IPS DF 4.7 (cell line): ENCODE measurements at regions not wholly inside any gene's neighbourhood (a gene's known extent, or its start where the extent isn't known, plus 50 kb on each side); places are given as distances from the start of the nearest gene placed in this dataset.
"Not testable (repeated sequence)": the region's sequence is repeated elsewhere in the genome, so short reads cannot be mapped to it uniquely, and the experiment has no call there.

Source experiments
- DNase-seq: peaks from one replicate; pipeline ENCODE4 v3.0.0-alpha.2; 2013; ENCODE audit warnings: low spot score; ENCODE audit errors: extremely low read depth

DNA sequence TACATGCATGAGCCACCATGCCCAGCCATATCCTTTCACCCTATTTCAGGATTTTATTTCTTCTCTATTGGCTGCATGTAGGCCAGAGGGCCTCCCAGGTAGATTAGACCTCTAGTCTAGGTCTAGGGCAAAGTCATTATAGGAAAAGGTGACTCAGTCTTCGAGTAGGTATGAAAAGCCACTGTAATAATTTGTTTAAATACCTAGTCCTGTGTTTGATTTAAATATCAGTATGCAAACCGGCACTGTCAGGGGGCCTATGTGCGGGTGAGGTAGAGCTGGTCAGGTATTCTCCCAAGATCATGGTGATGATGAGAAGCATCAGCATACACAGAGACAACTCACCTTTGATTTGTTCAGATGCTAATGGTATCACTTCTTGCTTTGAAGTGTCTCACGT is 101.4 kb upstream of the UMPS start:
- DNase-seq: no peak

DNA sequence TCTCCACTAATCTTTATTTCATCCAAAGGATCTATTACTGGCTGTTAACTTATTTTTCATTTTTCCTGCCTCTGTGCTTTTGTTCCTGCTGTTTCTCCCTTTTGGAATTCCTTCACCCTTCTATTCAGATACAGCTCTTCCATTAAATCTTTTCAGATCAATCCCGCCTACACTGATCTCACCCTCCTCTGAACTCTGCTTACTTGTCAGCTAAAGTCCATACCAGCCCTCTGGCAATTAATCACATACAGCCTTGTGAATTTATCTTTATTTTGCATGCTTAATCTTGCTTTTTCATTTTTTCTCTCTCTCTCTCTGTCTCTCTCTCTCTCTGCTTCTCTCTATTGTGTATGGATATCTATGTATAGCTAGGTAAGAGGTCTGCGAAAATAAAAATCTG is 100.8 kb upstream of the UMPS start:
- no peak for DNase-seq

DNA sequence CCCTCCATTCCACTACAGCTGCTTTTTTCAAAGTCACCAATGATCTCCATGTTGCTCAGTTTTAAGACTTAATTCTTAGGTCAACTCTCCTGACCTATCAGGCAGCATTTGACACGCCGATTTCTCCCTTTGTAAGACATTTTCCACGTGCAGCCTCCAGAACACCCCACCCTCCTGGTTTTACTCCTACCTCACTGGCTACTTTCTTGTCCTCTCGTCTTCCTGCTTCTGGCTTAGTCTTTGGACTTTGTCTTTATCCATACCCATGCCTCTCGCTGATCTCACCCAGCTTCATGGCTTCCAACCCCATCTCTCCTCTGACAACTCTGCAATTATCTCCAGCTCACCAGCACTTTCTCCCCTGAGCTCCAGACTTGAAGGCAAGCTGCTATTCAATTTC is 99.3 kb upstream of the UMPS start:
- DNase-seq: no peak

- DNase-seq: no peak
These were observed 98.5 kb upstream of the UMPS start for GRCh38 chr3:124631727-124632126.

DNA sequence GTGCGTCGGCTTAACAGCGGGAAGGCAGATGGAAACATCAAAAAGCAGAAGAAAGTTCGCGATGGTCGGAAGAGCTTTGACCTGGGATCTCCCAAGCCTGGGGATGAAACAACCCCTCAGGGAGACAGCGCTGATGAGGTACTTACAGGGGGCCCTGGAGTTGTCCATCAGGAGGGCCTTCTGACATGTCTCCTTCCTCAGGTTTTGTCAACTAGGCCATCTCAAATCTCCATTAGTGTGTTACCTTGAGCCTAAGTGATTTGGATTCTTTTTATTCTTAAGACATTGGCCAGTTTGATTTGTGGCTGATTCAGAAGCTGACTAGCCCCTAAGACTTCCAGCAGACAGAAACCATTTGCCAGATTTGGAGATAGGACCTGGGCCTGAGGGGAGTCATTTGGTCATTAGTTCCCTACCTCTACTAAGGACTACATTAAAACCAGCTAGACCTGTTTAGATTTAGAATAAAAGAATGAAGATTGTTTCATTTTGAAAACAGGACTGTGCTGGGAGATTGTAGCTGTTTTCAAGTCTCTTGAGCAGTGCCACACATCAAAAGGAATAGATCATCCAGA is 97.6 kb upstream of the UMPS start:
- no peak for DNase-seq

- no peak for DNase-seq
These were observed 96.7 kb upstream of the UMPS start for GRCh38 chr3:124633524-124633923.

DNA sequence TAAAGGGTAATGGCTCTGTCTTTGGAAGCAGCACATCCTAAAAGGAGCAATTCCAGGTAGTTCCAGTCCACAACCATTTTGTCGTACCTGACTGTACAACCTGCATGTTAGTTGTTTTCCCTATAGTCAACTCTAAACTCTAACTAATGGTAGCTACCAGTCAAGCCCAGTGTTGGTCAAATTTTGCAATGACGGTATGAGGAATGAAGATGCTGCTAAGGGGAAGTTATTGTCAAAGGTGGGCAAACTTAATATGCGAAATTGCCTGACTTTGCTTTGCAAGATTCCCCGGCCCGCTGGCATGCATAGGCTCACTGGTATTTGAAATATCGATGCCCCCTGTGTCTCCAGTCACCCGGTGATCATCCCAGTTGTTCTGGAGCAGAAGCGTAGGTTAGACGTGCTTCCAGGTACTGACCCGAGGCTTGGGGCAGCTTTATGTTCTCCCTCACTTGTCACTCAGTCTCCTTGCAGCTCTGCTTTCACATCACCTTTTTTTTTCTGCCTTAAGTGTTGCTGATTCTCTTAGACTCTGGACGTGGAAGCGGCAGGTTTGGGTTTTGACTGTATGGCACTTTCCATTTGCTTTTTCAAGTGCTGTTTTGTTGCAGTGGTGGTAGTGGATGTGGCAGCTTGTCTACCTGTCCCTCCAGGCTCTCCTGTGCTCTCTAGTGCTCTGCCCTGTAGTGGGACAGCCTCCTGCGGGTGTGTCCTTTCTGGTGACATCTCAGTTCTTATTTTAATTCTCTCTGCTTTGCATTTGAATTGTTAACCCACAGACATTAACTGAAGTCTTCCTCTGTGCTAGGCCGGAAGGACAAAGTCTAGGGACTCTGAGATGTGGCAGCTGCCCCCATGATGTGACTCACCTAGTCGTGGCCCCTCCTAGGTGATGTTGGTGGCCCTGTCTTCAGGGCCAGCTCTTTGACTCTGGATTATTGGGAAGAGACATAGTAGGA is 95.8 kb upstream of the UMPS start:
- DNase-seq: peak; percentile 49

- no peak for DNase-seq
These were observed 95.1 kb upstream of the UMPS start for GRCh38 chr3:124635169-124635539.

GRCh38 chr3:124636101-124636862 is 94.0 kb upstream of the UMPS start:
- no peak for DNase-seq

DNA sequence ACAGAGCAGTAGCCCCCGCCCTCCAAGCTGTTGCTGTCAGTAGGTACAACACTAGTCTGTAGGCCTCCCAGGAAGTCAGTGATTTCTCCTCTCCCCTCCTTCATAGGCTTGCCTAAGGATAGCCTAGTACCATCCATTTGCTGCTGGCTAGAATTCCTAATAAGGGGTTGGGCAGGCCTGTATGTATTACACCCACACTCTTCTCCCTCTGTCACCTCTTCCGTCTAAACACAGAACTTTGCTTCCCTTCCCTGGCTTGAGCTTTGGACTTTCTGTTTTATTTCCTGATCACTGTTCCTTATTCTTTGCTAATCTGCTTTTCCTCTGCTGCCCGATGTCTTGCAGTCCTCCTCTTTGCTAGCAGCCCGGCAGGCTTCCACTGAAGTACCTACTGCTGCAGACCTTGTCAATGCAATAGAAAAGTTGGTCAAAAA is 93.4 kb upstream of the UMPS start:
- no peak for DNase-seq

- DNase-seq: no peak
These were observed 90.6 kb upstream of the UMPS start for GRCh38 chr3:124639406-124640237.

GRCh38 chr3:124640635-124641306 is 89.5 kb upstream of the UMPS start:
- DNase-seq: no peak

DNA sequence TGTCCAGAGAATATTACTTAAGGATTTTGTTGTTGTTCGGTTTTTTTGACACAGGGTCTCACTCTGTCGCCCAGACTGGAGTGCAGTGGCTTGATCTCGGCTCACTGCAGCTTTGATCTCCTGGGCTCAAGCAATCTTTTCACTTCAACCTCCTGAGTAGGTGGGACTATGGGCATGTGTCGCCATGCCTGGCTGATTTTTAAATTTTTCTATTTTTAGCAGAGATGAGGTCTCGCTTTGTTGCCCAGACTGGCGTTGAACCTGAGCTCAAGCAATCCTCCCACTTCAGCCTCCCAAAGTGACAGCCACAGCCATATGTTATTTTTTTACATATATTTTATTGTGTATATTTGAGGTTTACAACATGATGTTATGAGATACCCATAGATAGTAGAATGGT is 86.8 kb upstream of the UMPS start:
- DNase-seq: no peak

DNA sequence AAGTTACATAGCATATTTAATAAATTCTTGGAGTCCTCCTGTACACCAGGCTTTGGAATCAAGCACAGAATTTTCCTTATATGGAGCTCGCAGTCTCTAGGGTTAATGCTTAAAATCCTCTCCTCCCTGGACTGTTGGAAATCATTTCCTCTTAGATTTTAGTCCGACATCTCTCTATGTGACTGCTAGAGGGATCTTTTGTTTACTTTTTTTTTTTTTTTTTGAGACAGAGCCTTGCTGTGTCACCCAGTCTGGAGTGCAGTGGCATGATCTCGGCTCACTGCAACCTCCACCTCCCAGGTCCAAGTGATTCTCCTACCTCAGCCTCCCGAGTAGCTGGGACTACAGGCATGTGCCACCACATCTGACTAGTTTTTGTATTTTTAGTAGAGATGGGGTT is 84.1 kb upstream of the UMPS start:
- not testable (repeated sequence) for DNase-seq

DNA sequence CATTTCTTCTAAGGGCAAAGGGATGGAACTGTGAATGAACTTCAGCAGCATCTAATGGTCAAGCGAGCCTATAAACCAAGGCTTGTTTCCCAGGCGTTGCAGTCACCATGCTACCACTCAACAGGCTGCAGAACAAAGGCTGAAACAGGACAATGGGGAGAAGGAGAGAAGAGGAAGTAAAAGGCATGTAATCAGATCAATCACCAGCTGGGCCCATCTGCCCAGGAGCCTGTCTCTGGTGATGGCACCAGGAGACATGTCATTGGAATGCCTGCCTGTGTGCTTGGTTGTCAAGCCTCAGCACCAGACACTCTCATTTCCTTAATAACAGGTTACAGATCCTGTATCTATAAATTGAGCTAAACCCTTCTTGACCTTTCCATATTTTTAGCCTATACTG is 81.7 kb upstream of the UMPS start:
- no peak for DNase-seq

GRCh38 chr3:124650798-124651197 is 79.5 kb upstream of the UMPS start:
- DNase-seq: no peak

- DNase-seq: not testable (repeated sequence)
These were observed 78.8 kb upstream of the UMPS start for GRCh38 chr3:124651416-124651815.

- DNase-seq: no peak
These were observed 78.2 kb upstream of the UMPS start for GRCh38 chr3:124652009-124652408.

DNA sequence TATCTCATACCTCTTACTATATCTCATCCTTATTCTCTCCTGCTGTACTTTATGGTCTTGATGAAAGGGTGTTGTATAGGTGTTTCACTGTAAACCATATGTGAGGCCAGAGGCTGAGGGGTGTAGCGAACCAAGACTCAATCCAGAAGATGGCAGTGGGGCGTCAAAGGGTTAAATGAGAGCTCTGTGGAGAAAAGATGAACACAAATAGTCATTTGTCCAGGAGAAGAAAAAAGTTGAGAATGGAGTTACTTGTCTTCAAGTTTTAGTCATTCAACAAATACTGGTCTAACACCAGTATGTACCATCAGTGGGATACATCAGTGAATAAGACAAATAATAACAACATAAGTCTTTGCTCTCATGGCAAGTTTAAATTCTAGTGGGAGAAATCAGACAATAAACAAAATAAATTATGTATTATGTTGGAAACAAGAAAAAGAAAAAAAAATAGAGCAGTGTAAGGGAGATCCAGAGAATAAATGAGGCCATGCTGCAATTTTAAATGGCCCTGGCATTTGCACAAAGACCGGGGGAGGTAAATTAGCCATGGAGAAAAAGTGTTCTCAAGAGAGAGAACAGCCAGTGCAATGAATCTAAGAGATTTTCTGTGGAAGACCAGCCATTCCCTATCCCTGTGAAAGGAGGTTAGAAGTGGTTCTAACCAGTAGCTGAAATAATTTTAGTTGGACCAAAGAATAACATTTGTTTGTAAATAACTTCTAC is 77.0 kb upstream of the UMPS start:
- no peak for DNase-seq
